ENCODE measurements at regions not wholly inside any gene's neighbourhood (a gene's known extent, or its start where the extent isn't known, plus 50 kb on each side); places are given as distances from the start of the nearest gene placed in this dataset.

DNA sequence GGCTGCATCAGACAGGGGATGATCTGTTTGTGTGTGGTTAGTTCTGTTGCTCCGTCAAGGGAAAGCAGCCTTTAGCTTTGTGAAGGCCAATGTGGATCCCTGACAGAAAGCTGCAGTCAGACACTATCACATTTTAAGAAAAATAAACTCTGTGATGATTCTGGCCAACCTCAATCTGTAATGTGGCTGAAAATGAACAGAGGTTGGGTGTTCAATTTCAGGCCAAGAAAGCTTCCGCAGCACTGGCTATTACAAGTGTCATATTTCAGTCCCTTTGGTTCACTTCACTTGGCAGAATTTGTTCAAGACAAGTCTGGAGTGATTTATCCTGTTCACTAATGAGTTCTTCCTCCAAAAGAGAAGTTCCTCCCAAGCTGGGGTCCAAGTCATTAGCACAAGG lies 571.8 kb upstream of the IL12A start:
- H3K4me3 ChIP-seq (replicated peaks in 1 of 2; ENCODE audit: low read depth in 1 of 2, low read length in 2 of 2), result no peak overlapping the region
- no peaks in the 10 kb centered on the region for H3K79me2 ChIP-seq (ENCODE audit: insufficient read depth, low read length)
- H3K36me3 ChIP-seq (ENCODE audit: control insufficient read depth in 1 of 2, insufficient read depth in 2 of 2, low read length in 2 of 2), result no peaks in the 10 kb centered on the region
- no peaks in the 10 kb centered on the region for H3K9me3 ChIP-seq (ENCODE audit: control insufficient read depth in 1 of 2, insufficient read depth in 1 of 2, low read depth in 1 of 2, low read length in 2 of 2)
- DNase-seq (ENCODE audit: low read depth, low spot score) (no peak), ATAC-seq (no peak)
- no peaks in the 10 kb centered on the region for H3K27me3 ChIP-seq (ENCODE audit: insufficient read depth, low read length)
- H2AFZ ChIP-seq (ENCODE audit: low read depth, low read length, poor library complexity, severe bottlenecking), result no peak overlapping the region
- ChIA-PET CTCF (no interaction called here), RAD21 (ENCODE audit: low non-redundant PET in 1 of 2, low total read pairs in 2 of 2, uncharacterized antibody in 2 of 2, unreplicated experiment in 2 of 2) (no interaction called here), POLR2A (no interaction called here)
- BruUV-seq (replicated peaks), result no TSS peak
- H3K9ac ChIP-seq (ENCODE audit: low read length), result no peak overlapping the region
- no peak overlapping the region for H3K4me2 ChIP-seq (ENCODE audit: low read length)
- H3K4me1 ChIP-seq (ENCODE audit: control insufficient read depth in 1 of 2, insufficient read depth in 2 of 2, low read length in 2 of 2), result peaks cover 14 to 23% of the 10 kb centered on the region in 2 experiments
- intact Hi-C loops (cut with micrococcal nuclease), result loop anchor here (2.0 kb wide), 1 partner anchor 22 kb away; no protein-coding TSS in a partner anchor
- no peaks in the 10 kb centered on the region for H3K9me2 ChIP-seq (ENCODE audit: insufficient read depth)
- no peaks in the 10 kb centered on the region for H4K20me1 ChIP-seq (ENCODE audit: insufficient read depth)
- H3K27ac ChIP-seq (ENCODE audit: low read depth, low read length), result no peak overlapping the region
- no peak for TF ChIP-seq SRF (IDR thresholded peaks at IDR 0.05; ENCODE audit: low read depth)
- TF ChIP-seq ZNF274 (IDR thresholded peaks at IDR 0.05; ENCODE audit: low read depth, low read length), result no peak

DNA sequence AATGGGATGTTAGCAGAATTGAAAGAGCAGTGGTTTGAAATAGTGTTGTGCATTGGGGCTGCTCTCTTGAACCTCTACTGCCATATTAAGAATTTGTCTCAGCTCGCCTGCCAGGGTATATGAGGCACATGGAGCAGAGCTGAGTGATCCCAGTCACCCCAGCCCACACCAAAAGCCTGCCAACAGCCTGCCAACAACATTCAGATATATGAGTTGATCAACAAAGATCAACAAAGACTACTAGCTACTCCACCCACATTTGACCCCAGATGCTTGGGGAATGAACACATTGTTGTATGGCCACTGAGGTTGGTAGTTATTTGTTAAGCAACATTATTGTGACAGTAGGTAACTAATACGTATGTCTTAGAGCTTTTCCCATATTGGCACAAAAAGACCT lies 570.9 kb upstream of the IL12A start:
- Histone ChIP-seq H3K27ac (ENCODE audit: low read depth, low read length) (no peak overlapping the region), H3K9ac (ENCODE audit: low read length) (no peak overlapping the region), H3K4me3 (replicated peaks in 1 of 2; ENCODE audit: low read depth in 1 of 2, low read length in 2 of 2) (no peak overlapping the region), H3K27me3 (ENCODE audit: insufficient read depth, low read length) (no peaks in the 10 kb centered on the region), H2AFZ (ENCODE audit: low read depth, low read length, poor library complexity, severe bottlenecking) (no peak overlapping the region), H3K4me1 (ENCODE audit: control insufficient read depth in 1 of 2, insufficient read depth in 2 of 2, low read length in 2 of 2) (peaks cover 14 to 23% of the 10 kb centered on the region in 2 experiments), H3K9me2 (ENCODE audit: insufficient read depth) (no peaks in the 10 kb centered on the region), H3K36me3 (ENCODE audit: control insufficient read depth in 1 of 2, insufficient read depth in 2 of 2, low read length in 2 of 2) (no peaks in the 10 kb centered on the region), H3K4me2 (ENCODE audit: low read length) (no peak overlapping the region), H4K20me1 (ENCODE audit: insufficient read depth) (no peaks in the 10 kb centered on the region), H3K9me3 (ENCODE audit: control insufficient read depth in 1 of 2, insufficient read depth in 1 of 2, low read depth in 1 of 2, low read length in 2 of 2) (no peaks in the 10 kb centered on the region), H3K79me2 (ENCODE audit: insufficient read depth, low read length) (no peaks in the 10 kb centered on the region)
- ChIA-PET CTCF (interaction anchor here (1.6 kb wide), 1 partner anchor 96 kb away, joined by 3 read pairs; no protein-coding TSS in a partner anchor), POLR2A (no interaction called here), RAD21 (ENCODE audit: low non-redundant PET in 1 of 2, low total read pairs in 2 of 2, uncharacterized antibody in 2 of 2, unreplicated experiment in 2 of 2) (no interaction called here)
- no peak for ATAC-seq
- DNase-seq (ENCODE audit: low read depth, low spot score), result no peak
- BruUV-seq (replicated peaks), result no TSS peak
- TF ChIP-seq EZH2 (IDR thresholded peaks at IDR 0.05), result no peak
- TF ChIP-seq TCF7L2 (IDR thresholded peaks at IDR 0.05; ENCODE audit: borderline replicate concordance, extremely low read depth, insufficient read depth, insufficient read length), result no peak
- TF ChIP-seq EZH2phosphoT487 (IDR thresholded peaks at IDR 0.05; ENCODE audit: borderline replicate concordance), result no peak
- no peak for TF ChIP-seq ZFX (IDR thresholded peaks at IDR 0.05)
- TF ChIP-seq, protein P1, sequence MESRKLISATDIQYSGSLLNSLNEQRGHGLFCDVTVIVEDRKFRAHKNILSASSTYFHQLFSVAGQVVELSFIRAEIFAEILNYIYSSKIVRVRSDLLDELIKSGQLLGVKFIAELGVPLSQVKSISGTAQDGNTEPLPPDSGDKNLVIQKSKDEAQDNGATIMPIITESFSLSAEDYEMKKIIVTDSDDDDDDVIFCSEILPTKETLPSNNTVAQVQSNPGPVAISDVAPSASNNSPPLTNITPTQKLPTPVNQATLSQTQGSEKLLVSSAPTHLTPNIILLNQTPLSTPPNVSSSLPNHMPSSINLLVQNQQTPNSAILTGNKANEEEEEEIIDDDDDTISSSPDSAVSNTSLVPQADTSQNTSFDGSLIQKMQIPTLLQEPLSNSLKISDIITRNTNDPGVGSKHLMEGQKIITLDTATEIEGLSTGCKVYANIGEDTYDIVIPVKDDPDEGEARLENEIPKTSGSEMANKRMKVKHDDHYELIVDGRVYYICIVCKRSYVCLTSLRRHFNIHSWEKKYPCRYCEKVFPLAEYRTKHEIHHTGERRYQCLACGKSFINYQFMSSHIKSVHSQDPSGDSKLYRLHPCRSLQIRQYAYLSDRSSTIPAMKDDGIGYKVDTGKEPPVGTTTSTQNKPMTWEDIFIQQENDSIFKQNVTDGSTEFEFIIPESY (IDR thresholded peaks at IDR 0.05; ENCODE audit: extremely low read depth, insufficient replicate concordance, low read length), result no peak
- TF ChIP-seq SP1 (IDR thresholded peaks at IDR 0.05; ENCODE audit: low read depth), result no peak
- TF ChIP-seq SIN3A (IDR thresholded peaks at IDR 0.05; ENCODE audit: low read depth), result no peak
- no peak for TF ChIP-seq ZNF274 (IDR thresholded peaks at IDR 0.05; ENCODE audit: low read depth, low read length)
- no peak for TF ChIP-seq POLR2A (IDR thresholded peaks at IDR 0.05; ENCODE audit: borderline replicate concordance, extremely low read depth, insufficient read depth, insufficient read length)
- TF ChIP-seq POLR2AphosphoS5 (IDR thresholded peaks at IDR 0.05; ENCODE audit: low read depth, low read length), result no peak
- TF ChIP-seq FOSL1 (IDR thresholded peaks at IDR 0.05; ENCODE audit: low read depth), result no peak
- TF ChIP-seq, protein P2, sequence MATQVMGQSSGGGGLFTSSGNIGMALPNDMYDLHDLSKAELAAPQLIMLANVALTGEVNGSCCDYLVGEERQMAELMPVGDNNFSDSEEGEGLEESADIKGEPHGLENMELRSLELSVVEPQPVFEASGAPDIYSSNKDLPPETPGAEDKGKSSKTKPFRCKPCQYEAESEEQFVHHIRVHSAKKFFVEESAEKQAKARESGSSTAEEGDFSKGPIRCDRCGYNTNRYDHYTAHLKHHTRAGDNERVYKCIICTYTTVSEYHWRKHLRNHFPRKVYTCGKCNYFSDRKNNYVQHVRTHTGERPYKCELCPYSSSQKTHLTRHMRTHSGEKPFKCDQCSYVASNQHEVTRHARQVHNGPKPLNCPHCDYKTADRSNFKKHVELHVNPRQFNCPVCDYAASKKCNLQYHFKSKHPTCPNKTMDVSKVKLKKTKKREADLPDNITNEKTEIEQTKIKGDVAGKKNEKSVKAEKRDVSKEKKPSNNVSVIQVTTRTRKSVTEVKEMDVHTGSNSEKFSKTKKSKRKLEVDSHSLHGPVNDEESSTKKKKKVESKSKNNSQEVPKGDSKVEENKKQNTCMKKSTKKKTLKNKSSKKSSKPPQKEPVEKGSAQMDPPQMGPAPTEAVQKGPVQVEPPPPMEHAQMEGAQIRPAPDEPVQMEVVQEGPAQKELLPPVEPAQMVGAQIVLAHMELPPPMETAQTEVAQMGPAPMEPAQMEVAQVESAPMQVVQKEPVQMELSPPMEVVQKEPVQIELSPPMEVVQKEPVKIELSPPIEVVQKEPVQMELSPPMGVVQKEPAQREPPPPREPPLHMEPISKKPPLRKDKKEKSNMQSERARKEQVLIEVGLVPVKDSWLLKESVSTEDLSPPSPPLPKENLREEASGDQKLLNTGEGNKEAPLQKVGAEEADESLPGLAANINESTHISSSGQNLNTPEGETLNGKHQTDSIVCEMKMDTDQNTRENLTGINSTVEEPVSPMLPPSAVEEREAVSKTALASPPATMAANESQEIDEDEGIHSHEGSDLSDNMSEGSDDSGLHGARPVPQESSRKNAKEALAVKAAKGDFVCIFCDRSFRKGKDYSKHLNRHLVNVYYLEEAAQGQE (IDR thresholded peaks at IDR 0.05; ENCODE audit: low read depth), result no peak
- intact Hi-C loops (cut with micrococcal nuclease), result loop anchor here (2.0 kb wide), 1 partner anchor 23 kb away; no protein-coding TSS in a partner anchor

All from HCT116 (cell line).